Astrocyte (in vitro differentiated cells and primary cell): ENCODE measurements at regions not wholly inside any gene's neighbourhood (a gene's known extent, or its start where the extent isn't known, plus 50 kb on each side); places are given as distances from the start of the nearest gene placed in this dataset.

Experiments
- CTCF ChIP-seq: IDR thresholded peaks from 2 replicates; pipeline ENCODE4 v1.5.1; 2011; ENCODE audit warnings: low read depth, mild to moderate bottlenecking, inconsistent platforms, low read length, moderate library complexity; ENCODE audit not compliant: insufficient read depth
- EZH2 ChIP-seq: IDR thresholded peaks from 2 replicates; pipeline ENCODE4 v1.6.1; 2012; ENCODE audit warnings: mild to moderate bottlenecking, low read length, inconsistent platforms; ENCODE audit not compliant: insufficient read depth

DNA sequence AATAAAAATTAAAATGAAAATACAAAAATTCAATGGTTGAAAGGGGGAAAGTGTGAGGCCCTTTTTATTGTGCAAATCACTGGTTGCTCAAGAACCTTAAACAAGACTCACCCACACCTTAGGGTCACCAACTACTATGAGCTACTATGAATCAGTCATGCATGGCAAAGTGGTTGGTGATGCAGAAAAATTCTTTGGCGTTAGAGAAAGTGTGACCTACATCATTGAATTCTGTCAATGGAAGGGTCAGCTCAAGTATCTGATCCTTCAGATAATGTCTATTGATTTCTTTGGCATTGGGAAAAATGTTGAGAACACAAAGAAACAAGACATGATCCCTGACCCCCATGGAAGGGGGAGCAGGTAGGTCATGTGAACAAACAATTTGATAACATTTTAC, 149.7 kb upstream of the ADCY2 start:
- TF ChIP-seq CTCF (no peak), EZH2 (no peak)
